Uterus (tissue), 3 donors: ENCODE measurements at regions not wholly inside any gene's neighbourhood (a gene's known extent, or its start where the extent isn't known, plus 50 kb on each side); places are given as distances from the start of the nearest gene placed in this dataset.
A peak's percentile ranks its signal among the peaks of the same experiment; 100 is the strongest.

Source experiments
- DNase-seq, 2 donors: peaks; one replicate each; pipeline ENCODE4 v3.0.0-alpha.2; 2019 to 2020
- H3K27ac ChIP-seq, 2 donors: fragments of 200-600 bp; sonication (generic); 1 replicate in 1 of 2; 2 replicates in 1 of 2; pipeline ENCODE4 v1.5.1; 2016 to 2018
- H3K27me3 ChIP-seq, 2 donors: fragments of 200-600 bp; sonication (generic); one replicate each; pipeline ENCODE4 v1.5.1; 2018 to 2019; ENCODE audit warnings: control low read depth in 1 of 2
- H3K36me3 ChIP-seq, 2 donors: fragments of 200-600 bp; sonication (generic); one replicate each; pipeline ENCODE4 v1.5.1; 2019; ENCODE audit warnings: control low read depth in 1 of 2
- H3K4me1 ChIP-seq, 2 donors: fragments of 200-600 bp; sonication (generic); one replicate each; pipeline ENCODE4 v1.5.1; 2018 to 2019; ENCODE audit warnings: control low read depth in 1 of 2
- H3K4me3 ChIP-seq, 2 donors: fragments of 200-600 bp; sonication (generic); 1 replicate in 1 of 2; 2 replicates in 1 of 2; pipeline ENCODE4 v1.5.1; 2018 to 2019; ENCODE audit warnings: mild to moderate bottlenecking in 1 of 2
- H3K9me3 ChIP-seq, 2 donors: fragments of 200-600 bp; sonication (generic); one replicate each; pipeline ENCODE4 v1.5.1; 2019; ENCODE audit warnings: control low read depth in 1 of 2
- CTCF ChIP-seq, 4 experiments: fragments of 200-600 bp in 2 of 4; fragments of 450-650 bp in 2 of 4; sonication (generic) in 2 of 4; IDR thresholded peaks; one replicate each; pipeline ENCODE4 v1.5.1; 2016 to 2019; ENCODE audit warnings: antibody characterized with exemption in 4 of 4, mild to moderate bottlenecking in 2 of 4, moderate library complexity in 1 of 4
- POLR2A ChIP-seq, 2 donors: fragments of 450-650 bp; IDR thresholded peaks; one replicate each; pipeline ENCODE4 v1.6.1; 2016; ENCODE audit warnings: antibody characterized with exemption in 2 of 2, mild to moderate bottlenecking in 1 of 2, moderate library complexity in 1 of 2
- intact Hi-C: fragments of 100-400 bp; cut with DNase I; formaldehyde crosslinking; loops from one replicate; pipeline ENCODE4 v1.15.1; 2023; ENCODE audit warnings: low total_unique reads
- donor health status: DM: yes; HTN: yes; CAD: no.

GRCh38 chr1:8203551-8203950 is 114.4 kb upstream of the SLC45A1 start:
- DNase-seq, result no peak
- Histone ChIP-seq H3K27me3 (no peaks in the 10 kb centered on the region), H3K36me3 (no peaks in the 10 kb centered on the region), H3K4me3 (no peak overlapping the region), H3K4me1 (peaks cover 9 to 14% of the 10 kb centered on the region in 2 donors), H3K27ac (peak overlapping the region; percentile 88 to 94), H3K9me3 (no peaks in the 10 kb centered on the region)
- intact Hi-C loops, result no loop called here
- no peak for TF ChIP-seq CTCF (IDR thresholded peaks at IDR 0.05)
- no peak for TF ChIP-seq POLR2A (IDR thresholded peaks at IDR 0.05)

- Histone ChIP-seq H3K4me3 (no peak overlapping the region), H3K27ac (peak overlapping the region; percentile 88 to 94), H3K27me3 (no peaks in the 10 kb centered on the region), H3K36me3 (no peaks in the 10 kb centered on the region), H3K4me1 (peaks cover 9 to 14% of the 10 kb centered on the region in 2 donors), H3K9me3 (no peaks in the 10 kb centered on the region)
- no peak for DNase-seq
- no peak for TF ChIP-seq CTCF (IDR thresholded peaks at IDR 0.05)
- TF ChIP-seq POLR2A (IDR thresholded peaks at IDR 0.05), result no peak
- intact Hi-C loops, result no loop called here
These were observed 114.9 kb upstream of the SLC45A1 start for GRCh38 chr1:8203056-8203455.

GRCh38 chr1:8202182-8202905 is 115.6 kb upstream of the SLC45A1 start:
- no peak overlapping the region for H3K4me3 ChIP-seq
- intact Hi-C loops, result no loop called here
- peaks cover 14 to 16% of the 10 kb centered on the region in 2 donors for H3K4me1 ChIP-seq
- no peaks in the 10 kb centered on the region for H3K9me3 ChIP-seq
- DNase-seq, result peak; percentile 77 to 85
- TF ChIP-seq POLR2A (IDR thresholded peaks at IDR 0.05) (no peak), CTCF (IDR thresholded peaks at IDR 0.05) (no peak)
- no peaks in the 10 kb centered on the region for H3K27me3 ChIP-seq
- H3K27ac ChIP-seq, result peak overlapping the region; percentile 88 to 94
- H3K36me3 ChIP-seq, result no peaks in the 10 kb centered on the region

- Histone ChIP-seq H3K9me3 (no peaks in the 10 kb centered on the region), H3K4me3 (no peak overlapping the region), H3K27ac (peak overlapping the region; percentile 88 to 94), H3K27me3 (no peaks in the 10 kb centered on the region), H3K4me1 (peaks cover 14 to 16% of the 10 kb centered on the region in 2 donors), H3K36me3 (no peaks in the 10 kb centered on the region)
- TF ChIP-seq POLR2A (IDR thresholded peaks at IDR 0.05), result no peak
- TF ChIP-seq CTCF (IDR thresholded peaks at IDR 0.05), result no peak
- intact Hi-C loops, result no loop called here
- DNase-seq, result no peak
These were observed 116.5 kb upstream of the SLC45A1 start for GRCh38 chr1:8201331-8201861.

- no peak for TF ChIP-seq CTCF (IDR thresholded peaks at IDR 0.05)
- TF ChIP-seq POLR2A (IDR thresholded peaks at IDR 0.05), result no peak
- H3K4me3 ChIP-seq, result no peak overlapping the region
- intact Hi-C loops, result no loop called here
- H3K4me1 ChIP-seq, result peaks cover 14 to 16% of the 10 kb centered on the region in 2 donors
- no peaks in the 10 kb centered on the region for H3K36me3 ChIP-seq
- no peaks in the 10 kb centered on the region for H3K9me3 ChIP-seq
- H3K27me3 ChIP-seq, result no peaks in the 10 kb centered on the region
- H3K27ac ChIP-seq, result peak overlapping the region; percentile 88 to 94
- DNase-seq, result no peak
These were observed 117.4 kb upstream of the SLC45A1 start for GRCh38 chr1:8200317-8201115.
